ENCODE measurements at regions not wholly inside any gene's neighbourhood (a gene's known extent, or its start where the extent isn't known, plus 50 kb on each side); places are given as distances from the start of the nearest gene placed in this dataset.

DNA sequence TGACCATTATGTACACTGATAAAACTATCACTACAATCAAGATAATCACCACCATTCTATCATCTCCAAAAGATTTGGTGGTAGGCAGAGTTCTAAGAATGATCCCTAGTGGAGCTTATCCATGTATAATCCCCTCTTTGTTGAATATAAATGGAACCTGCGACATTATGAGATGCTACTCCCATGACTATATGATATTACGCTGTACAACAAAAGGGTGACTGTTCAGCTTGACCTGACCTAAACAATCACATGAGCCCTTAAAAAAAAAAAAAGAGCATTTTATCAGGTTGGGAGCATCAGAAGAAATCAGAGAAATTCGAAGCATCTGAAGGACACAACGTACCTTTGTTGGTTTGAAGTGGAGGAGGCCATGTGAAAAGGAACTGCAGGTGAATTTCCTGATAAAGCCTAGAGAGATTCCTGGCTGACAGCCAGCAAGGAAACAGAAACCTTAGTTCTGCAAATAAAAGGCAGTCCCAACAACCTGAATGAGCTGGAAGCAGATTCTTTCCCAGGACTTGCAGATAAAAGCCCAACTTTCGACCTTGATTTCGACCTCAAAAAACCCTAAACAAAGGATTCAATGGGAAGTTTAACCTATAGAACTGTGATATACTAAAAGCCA lies 270.7 kb downstream of the ADRA2A start:
- H2AK5ac ChIP-seq (ENCODE audit: low read depth, low read length): no peak overlapping the region
- no peak for ATAC-seq (ENCODE audit: low read depth)
- peaks cover 3% of the 10 kb centered on the region; the same call in 1 of the 2 replicates for H3K9me3 ChIP-seq (ENCODE audit: control insufficient read depth, insufficient read depth, low read length)
- no peak overlapping the region for H2AFZ ChIP-seq (replicated peaks; ENCODE audit: low read length, poor library complexity)
- H3K9ac ChIP-seq (ENCODE audit: low read depth, low read length): no peak overlapping the region
- no peak for DNase-seq
- H4K91ac ChIP-seq (ENCODE audit: insufficient read depth, low read depth, low read length): no peak overlapping the region
- no peak overlapping the region for H4K8ac ChIP-seq (ENCODE audit: low read depth in 2 of 2, low read length in 2 of 2)
- H3K4me1 ChIP-seq (ENCODE audit: control insufficient read depth, insufficient read depth, low read length): no peaks in the 10 kb centered on the region
- H3K36me3 ChIP-seq (ENCODE audit: control insufficient read depth, insufficient read depth, low read length): no peaks in the 10 kb centered on the region
- BruUV-seq (replicated peaks): no TSS peak
- POLR2A ChIA-PET (ENCODE audit: unreplicated experiment): no interaction called here
- no peaks in the 10 kb centered on the region for H3K27me3 ChIP-seq (ENCODE audit: control insufficient read depth, insufficient read depth, low read length)
- no peak overlapping the region for H3K4me3 ChIP-seq (ENCODE audit: insufficient read depth, low read depth, low read length)
- intact Hi-C loops (cut with micrococcal nuclease): no loop called here
- H3K18ac ChIP-seq (ENCODE audit: low read depth, low read length): no peak overlapping the region
- H4K20me1 ChIP-seq (ENCODE audit: insufficient read depth, low read length): no peaks in the 10 kb centered on the region
- no peaks in the 10 kb centered on the region for H3K9me1 ChIP-seq (ENCODE audit: insufficient read depth, low read length)
- dilution Hi-C loops (cut with HindIII; ENCODE audit: low sequenced_read_pairs, unreplicated experiment): no loop called here
- H3K4ac ChIP-seq (ENCODE audit: low read depth, low read length): no peak overlapping the region
- CTCF ChIA-PET: no interaction called here
- no peak overlapping the region for H2BK15ac ChIP-seq (ENCODE audit: low read depth, low read length)
- H3K4me2 ChIP-seq (ENCODE audit: low read depth, low read length): no peak overlapping the region
- 20% methylated on average over 1 of the region's 6 CpGs; no CpG with 5 or more reads in 1 of the 2 experiments for WGBS, 2 experiments (ENCODE audit: extremely low coverage in 2 of 2, insufficient read length in 1 of 2)
- H4K5ac ChIP-seq (ENCODE audit: low read depth, low read length): no peak overlapping the region
- no peak overlapping the region for H3K23ac ChIP-seq (ENCODE audit: low read depth, low read length)
- H2BK20ac ChIP-seq (ENCODE audit: low read depth, low read length): no peak overlapping the region
- no peak for TF ChIP-seq MAFK (IDR thresholded peaks at IDR 0.05; ENCODE audit: low read depth, low read length)
- no peak for TF ChIP-seq RFX5 (IDR thresholded peaks at IDR 0.05; ENCODE audit: low read depth, low read length)
- no peak for TF ChIP-seq CEBPB (IDR thresholded peaks at IDR 0.05; ENCODE audit: low read depth, low read length)
- TF ChIP-seq, protein P1, sequence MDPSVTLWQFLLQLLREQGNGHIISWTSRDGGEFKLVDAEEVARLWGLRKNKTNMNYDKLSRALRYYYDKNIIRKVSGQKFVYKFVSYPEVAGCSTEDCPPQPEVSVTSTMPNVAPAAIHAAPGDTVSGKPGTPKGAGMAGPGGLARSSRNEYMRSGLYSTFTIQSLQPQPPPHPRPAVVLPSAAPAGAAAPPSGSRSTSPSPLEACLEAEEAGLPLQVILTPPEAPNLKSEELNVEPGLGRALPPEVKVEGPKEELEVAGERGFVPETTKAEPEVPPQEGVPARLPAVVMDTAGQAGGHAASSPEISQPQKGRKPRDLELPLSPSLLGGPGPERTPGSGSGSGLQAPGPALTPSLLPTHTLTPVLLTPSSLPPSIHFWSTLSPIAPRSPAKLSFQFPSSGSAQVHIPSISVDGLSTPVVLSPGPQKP (IDR thresholded peaks at IDR 0.05; ENCODE audit: borderline replicate concordance, low read depth, low read length): no peak
- TF ChIP-seq, protein P2, sequence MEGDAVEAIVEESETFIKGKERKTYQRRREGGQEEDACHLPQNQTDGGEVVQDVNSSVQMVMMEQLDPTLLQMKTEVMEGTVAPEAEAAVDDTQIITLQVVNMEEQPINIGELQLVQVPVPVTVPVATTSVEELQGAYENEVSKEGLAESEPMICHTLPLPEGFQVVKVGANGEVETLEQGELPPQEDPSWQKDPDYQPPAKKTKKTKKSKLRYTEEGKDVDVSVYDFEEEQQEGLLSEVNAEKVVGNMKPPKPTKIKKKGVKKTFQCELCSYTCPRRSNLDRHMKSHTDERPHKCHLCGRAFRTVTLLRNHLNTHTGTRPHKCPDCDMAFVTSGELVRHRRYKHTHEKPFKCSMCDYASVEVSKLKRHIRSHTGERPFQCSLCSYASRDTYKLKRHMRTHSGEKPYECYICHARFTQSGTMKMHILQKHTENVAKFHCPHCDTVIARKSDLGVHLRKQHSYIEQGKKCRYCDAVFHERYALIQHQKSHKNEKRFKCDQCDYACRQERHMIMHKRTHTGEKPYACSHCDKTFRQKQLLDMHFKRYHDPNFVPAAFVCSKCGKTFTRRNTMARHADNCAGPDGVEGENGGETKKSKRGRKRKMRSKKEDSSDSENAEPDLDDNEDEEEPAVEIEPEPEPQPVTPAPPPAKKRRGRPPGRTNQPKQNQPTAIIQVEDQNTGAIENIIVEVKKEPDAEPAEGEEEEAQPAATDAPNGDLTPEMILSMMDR (conservative IDR thresholded peaks at IDR 0.05; ENCODE audit: low read depth, low read length): no peak
- no peak for TF ChIP-seq RAD21 (IDR thresholded peaks at IDR 0.05; ENCODE audit: low read length)
- no peak for TF ChIP-seq MAZ (IDR thresholded peaks at IDR 0.05; ENCODE audit: borderline replicate concordance, low read depth, low read length)
- no peak for TF ChIP-seq BHLHE40 (IDR thresholded peaks at IDR 0.05; ENCODE audit: low read depth, low read length)
- TF ChIP-seq RCOR1 (IDR thresholded peaks at IDR 0.05; ENCODE audit: insufficient replicate concordance, low read length): no peak
- TF ChIP-seq FOS (IDR thresholded peaks at IDR 0.05; ENCODE audit: low read depth, low read length): no peak
- TF ChIP-seq POLR2A (IDR thresholded peaks at IDR 0.05; ENCODE audit: low read depth, low read length): no peak
- TF ChIP-seq MXI1 (IDR thresholded peaks at IDR 0.05; ENCODE audit: borderline replicate concordance, low read depth, low read length): no peak
- TF ChIP-seq, protein P3, sequence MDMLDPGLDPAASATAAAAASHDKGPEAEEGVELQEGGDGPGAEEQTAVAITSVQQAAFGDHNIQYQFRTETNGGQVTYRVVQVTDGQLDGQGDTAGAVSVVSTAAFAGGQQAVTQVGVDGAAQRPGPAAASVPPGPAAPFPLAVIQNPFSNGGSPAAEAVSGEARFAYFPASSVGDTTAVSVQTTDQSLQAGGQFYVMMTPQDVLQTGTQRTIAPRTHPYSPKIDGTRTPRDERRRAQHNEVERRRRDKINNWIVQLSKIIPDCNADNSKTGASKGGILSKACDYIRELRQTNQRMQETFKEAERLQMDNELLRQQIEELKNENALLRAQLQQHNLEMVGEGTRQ (IDR thresholded peaks at IDR 0.05; ENCODE audit: low read depth, low read length): no peak
- no peak for TF ChIP-seq NFE2L2 (IDR thresholded peaks at IDR 0.05; ENCODE audit: low read depth, low read length)
- TF ChIP-seq SMC3 (IDR thresholded peaks at IDR 0.05; ENCODE audit: low read depth, low read length): no peak
- no peak for TF ChIP-seq CHD1 (IDR thresholded peaks at IDR 0.05; ENCODE audit: low read depth, low read length)
- no peaks in the 10 kb centered on the region for H3K79me1 ChIP-seq (ENCODE audit: low read depth in 1 of 2, low read length in 2 of 2)
- H3K27ac ChIP-seq (ENCODE audit: insufficient read depth, low read length): no peak overlapping the region
- no peak overlapping the region for H2BK5ac ChIP-seq (ENCODE audit: low read depth, low read length, poor library complexity, severe bottlenecking)
- H2AK9ac ChIP-seq (replicated peaks; ENCODE audit: low read depth, low read length, poor library complexity): no peak overlapping the region
- H2BK120ac ChIP-seq (ENCODE audit: low read depth, low read length): no peak overlapping the region
- in situ Hi-C loops (cut with MboI; ENCODE audit: low sequenced_read_pairs): no loop called here
- no peak overlapping the region for H3K56ac ChIP-seq (ENCODE audit: extremely low read depth, insufficient read depth, low read length)
- H3K14ac ChIP-seq (replicated peaks; ENCODE audit: low read depth, low read length): no peak overlapping the region
